ENCODE measurements at regions not wholly inside any gene's neighbourhood (a gene's known extent, or its start where the extent isn't known, plus 50 kb on each side); places are given as distances from the start of the nearest gene placed in this dataset.
"Not testable (repeated sequence)": the region's sequence is repeated elsewhere in the genome, so short reads cannot be mapped to it uniquely, and the experiment has no call there.

GRCh38 chr15:36406366-36406765 lies 173.1 kb upstream of the CDIN1 start:
- DNase-seq (ENCODE audit: low read depth): no peak

DNA sequence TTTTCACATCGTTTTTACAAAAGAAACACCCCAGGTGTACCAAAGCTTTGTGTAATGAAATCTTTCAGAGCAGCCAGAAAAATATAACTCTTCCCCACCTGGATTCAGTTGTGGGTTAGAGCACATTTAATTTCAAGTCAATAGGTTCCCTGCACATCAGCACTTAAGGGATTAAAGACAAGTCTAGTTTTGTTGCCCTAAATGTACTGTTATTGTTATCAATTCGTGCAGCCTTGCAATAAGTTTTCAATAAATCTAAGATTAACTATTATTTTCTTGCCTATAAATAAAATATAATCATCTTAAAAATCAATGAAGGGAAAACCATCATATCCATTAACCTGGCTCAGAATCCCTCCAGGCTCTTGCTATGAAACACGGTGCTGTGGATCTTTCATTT lies 172.5 kb upstream of the CDIN1 start:
- no peak for DNase-seq (ENCODE audit: low read depth)

GRCh38 chr15:36407647-36408046 lies 171.8 kb upstream of the CDIN1 start:
- DNase-seq (ENCODE audit: low read depth): no peak

DNA sequence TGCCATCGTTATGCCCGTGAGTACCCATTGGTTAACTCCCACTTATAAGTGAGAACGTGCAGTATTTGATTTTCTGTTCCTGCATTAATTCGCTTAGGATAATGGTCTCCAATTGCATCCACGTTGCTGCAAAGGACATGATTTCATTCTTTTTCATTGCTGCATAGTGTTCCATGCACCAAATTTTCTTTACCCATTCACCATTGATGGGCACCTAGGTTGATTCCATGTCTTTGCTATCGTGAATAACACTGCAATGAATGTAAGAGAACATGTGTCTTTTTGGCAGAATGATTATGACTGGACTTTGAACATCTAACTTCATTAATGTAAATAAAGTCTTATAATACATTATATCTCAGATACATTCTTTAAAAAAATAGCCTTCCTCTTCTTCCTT lies 169.6 kb upstream of the CDIN1 start:
- no peak for DNase-seq (ENCODE audit: low read depth)

DNA sequence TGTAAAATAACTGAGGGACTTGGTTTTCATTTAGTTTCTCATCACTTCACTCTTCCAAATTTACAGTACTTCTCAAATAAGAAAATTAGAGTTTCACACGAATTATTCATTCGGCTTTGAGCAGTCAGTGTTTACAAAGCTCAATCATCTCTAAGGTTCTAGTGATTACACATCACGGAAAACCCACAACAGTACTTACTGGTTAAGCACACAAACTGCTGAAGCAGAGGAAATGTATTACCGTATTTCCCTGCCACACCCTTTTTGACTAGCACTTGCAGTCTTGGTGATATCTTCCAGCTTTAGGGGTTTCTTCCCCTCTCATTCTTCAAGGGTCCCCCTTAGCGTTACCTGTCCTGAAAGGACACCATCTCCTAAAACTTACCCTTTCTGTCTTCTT lies 164.8 kb upstream of the CDIN1 start:
- DNase-seq (ENCODE audit: low read depth): no peak

GRCh38 chr15:36415643-36416042 lies 163.8 kb upstream of the CDIN1 start:
- no peak for DNase-seq (ENCODE audit: low read depth)

- DNase-seq (ENCODE audit: low read depth): no peak
Observed at GRCh38 chr15:36422631-36423030, 156.8 kb upstream of the CDIN1 start.

GRCh38 chr15:36426691-36427090 lies 152.7 kb upstream of the CDIN1 start:
- DNase-seq (ENCODE audit: low read depth): no peak

- DNase-seq (ENCODE audit: low read depth): no peak
Observed at GRCh38 chr15:36428102-36428845, 151.2 kb upstream of the CDIN1 start.

DNA sequence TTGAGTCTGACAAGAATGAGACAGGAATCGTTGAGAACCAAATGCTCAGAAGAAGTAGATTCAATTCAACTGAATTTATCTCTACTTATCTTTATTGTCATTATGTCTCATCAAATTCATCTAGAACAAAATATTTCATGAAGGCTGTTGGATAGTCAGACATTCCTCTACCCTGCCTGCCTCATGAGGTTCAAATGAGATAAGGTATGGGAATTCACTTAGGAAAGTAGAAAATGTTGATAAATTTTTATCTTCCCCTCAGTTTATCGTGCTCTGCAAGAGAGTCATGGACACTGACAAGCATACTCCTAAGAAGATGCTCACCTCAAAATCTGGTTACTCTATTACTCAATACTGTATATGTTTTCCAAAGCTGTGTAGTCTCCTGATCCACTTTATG lies 149.7 kb upstream of the CDIN1 start:
- no peak for DNase-seq (ENCODE audit: low read depth)

DNA sequence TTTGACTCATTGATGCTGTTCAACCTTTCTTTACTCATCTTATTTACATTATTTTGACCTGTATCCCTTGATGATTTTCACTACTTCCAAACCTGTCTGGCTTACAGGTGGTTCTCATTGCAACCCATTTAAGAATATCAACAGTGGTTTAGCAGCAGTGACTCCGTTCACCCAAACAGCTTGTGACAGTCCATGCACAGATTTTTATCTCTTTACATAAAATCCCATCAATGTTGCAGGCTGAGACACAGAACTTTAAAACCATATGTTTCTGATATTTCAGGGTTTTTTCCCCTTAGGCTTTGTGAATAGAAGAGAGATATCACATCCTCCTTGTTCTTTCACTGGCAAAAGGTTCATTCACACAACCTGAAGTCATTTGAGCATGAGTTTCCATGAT lies 149.1 kb upstream of the CDIN1 start:
- DNase-seq (ENCODE audit: low read depth): no peak

- no peak for DNase-seq (ENCODE audit: low read depth)
Observed at GRCh38 chr15:36430726-36431265, 148.6 kb upstream of the CDIN1 start.

DNA sequence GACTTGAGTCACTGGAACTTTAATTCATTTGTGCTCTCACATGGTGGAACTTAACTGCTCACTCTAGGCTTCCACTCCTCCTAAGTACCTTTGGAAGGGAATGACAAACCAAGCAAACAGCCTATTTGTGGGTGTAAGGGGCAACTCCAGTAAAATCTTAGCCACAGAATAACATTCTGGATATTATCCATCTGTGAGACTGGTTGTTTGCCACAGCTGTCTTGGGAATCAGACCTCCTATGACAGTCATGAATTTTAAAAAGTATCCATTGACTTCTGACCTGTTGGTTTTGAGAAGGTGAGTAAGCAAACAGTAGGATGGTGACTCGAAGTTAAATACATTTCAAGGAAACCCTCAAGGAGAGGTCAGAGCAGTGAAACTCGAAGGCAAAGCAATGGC lies 147.3 kb upstream of the CDIN1 start:
- no peak for DNase-seq (ENCODE audit: low read depth)

DNA sequence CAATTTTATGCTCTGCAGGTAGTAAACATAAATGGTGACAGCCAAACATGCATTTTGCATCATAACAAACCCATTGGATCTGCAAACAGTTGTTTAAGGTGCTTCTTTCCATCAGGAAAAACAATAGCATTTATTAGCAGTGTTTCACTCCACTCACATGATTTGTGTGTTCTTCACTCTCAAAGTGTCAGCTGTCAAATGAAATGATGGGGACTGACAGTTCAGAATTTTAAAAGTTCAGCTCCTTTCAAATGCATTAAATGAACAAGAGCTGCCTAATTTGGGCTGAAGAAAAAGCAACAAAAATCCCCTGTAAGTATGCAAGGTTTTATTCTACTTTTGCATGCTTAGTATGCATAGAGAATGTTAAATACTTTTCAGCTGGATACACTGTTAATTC lies 145.2 kb upstream of the CDIN1 start:
- DNase-seq (ENCODE audit: low read depth): no peak

DNA sequence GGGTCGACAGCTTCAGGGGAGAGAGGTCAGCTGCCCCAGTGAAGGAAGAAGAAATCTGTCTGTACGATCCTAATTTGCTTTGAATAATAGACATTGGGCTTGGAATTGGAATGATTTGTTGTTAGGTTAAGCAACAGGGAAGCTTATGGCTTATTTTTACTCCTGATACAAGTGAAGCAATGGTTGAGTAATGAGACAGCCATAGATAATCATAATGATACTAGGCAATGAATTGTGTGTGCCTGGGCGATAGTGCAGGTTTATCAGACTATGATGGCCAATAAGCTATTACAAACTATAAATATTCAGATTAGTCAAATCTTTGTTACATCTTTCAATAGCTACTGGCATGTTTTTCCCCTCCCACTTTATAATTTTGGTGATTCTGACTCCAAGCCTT lies 140.9 kb upstream of the CDIN1 start:
- DNase-seq (ENCODE audit: low read depth): no peak

DNA sequence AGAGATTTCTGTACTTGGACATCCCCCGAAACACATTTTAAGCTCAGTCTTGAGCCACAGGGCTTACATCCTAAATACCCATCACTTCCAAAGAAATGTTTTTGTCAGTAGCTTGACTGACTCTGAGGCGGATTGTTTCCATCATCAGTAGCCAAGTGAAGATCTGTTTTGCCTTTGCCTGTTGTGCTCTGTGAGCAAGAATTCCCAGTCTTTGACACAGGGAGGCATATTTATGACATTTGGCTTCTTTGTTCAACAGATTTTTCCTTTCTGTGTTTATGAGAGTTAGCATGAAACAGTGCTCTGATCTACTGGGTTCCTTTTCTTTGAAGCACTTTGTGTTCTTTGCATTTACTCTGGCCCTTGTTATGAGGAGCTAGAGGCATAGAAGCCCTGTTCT lies 132.1 kb upstream of the CDIN1 start:
- no peak for DNase-seq (ENCODE audit: low read depth)

GRCh38 chr15:36448418-36448817 lies 131.0 kb upstream of the CDIN1 start:
- DNase-seq (ENCODE audit: low read depth): no peak

DNA sequence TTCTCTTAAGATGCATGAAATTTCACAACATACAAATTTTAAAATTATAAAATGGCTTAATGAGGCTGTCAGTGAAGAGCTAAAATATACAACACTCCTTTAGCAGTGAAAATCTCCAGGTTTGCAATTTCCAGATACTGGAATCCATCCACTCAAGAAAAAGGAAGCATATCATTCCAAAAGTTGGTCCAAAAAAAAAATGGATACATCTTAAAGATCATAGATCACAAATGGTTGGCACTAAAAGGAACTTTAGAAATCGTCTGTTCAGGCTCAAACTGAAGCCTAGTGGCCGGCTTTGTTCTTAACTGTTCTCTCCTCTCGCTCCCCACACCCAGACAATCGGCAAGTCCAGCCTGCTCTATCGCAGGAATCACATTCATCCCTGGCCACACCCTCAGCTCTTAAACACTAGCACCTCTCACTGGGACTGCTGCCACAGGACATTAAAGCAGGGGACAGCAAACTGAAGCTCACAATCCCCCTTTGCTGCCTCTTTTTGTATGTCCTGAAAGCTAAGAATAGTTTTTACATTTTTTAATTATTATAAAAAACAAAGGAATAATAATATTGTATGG lies 130.3 kb upstream of the CDIN1 start:
- no peak for DNase-seq (ENCODE audit: low read depth)

DNA sequence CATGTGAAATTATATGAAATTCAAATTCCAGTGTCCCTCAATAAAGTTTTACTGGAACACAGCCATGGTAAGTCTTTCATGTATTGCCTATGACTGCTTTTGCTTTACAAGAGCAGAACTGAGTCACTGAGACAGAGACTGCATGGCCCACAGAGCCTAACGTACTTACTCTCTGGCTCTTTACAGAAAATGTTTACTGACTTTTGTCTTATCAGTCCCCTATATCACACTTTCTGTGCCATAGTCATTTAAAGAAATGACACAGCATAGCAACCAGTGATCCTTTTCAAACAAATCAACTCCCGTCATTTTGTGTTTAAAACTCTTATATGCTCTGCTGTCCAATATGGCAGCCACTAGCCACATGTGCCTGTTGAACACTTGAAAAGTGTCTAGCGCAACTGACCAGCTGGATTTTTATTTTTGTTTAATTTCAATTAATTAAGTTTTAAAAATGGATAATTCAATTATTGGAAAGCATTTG lies 129.7 kb upstream of the CDIN1 start:
- DNase-seq (ENCODE audit: low read depth): no peak

DNA sequence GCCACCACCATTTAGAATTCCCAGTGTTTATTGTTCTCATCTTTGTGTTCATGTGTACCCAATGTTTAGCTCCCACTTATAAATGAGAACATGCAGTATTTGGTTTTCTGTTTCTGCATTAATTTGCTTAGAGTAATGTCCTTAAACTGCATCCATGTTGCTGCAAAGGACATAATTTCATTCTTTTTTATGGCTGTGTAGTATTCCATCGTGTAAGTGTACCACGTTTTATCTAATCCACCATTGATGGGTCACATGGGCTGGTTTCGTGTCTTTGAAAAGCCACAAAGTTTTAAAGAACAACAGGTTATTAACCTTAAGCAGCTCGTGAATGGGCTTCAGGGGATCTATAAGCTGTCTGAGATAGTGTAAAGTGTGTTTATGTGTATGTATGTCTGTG lies 125.2 kb upstream of the CDIN1 start:
- DNase-seq (ENCODE audit: low read depth): not testable (repeated sequence)

GRCh38 chr15:36458411-36458810 lies 121.0 kb upstream of the CDIN1 start:
- DNase-seq (ENCODE audit: low read depth): no peak

DNA sequence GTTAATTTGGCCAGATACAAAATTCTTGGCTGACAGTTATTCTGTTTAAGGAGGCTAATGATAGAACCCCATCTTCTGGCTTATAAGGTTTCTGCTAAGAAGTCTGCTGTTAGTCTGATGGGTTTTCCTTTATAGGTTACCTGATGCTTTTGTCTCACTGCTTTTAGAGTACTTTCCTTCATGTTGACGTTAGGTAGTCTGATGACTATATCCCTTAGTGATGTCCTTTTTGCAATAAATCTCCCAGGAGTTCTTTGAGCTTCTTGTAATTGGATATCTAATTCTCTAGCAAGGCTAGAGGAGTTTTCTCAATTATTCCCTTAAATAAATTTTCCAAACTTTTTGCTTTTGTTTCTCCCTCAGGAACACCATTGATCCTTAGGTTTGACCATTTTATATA lies 114.1 kb upstream of the CDIN1 start:
- no peak for DNase-seq (ENCODE audit: low read depth)

DNA sequence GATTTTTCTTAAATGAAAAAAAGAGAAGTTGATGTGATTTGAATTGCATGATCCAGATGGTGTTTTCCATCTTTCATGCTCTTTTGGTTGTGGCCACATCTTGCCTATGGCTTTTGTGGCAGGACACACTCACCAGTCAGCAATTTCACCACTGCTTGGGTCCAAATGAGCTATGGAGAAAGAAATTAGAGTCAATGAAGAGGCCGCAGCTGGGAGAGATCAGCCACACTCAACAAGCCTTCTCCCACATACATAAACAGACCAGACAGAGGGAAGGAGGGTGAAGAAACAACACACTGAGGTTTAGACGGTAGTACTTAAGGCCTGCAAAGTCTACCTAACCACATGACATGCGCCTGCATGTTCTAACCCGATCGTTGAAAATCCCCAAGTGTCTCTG lies 110.7 kb upstream of the CDIN1 start:
- no peak for DNase-seq (ENCODE audit: low read depth)
